Glomerular visceral epithelial cell (primary cell): ENCODE measurements at regions not wholly inside any gene's neighbourhood (a gene's known extent, or its start where the extent isn't known, plus 50 kb on each side); places are given as distances from the start of the nearest gene placed in this dataset.

Experiments used
- DNase-seq: peaks from one replicate; pipeline ENCODE4 v3.0.0-alpha.2; 2016; ENCODE audit errors: extremely low spot score

DNA sequence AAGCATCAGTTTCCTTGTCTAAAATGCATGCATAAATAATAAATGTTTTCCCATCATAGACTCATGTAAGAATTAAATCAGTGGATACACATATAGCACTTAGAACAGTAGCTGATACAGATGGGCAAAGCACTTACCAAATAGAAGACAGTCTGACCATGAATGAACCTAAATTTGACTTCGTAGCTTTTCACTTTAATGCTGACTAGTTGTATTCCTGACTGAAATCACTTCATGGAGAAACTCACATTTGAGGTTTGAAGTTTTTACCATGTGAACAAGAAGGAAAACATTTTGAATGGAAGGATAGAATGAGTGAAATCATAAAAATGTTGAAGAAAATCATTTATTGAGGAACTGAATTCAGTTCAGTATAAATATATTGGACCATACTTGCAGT is 68.8 kb upstream of the TMCO5A start:
- no peak for DNase-seq

GRCh38 chr15:37870711-37871110 is 63.7 kb upstream of the TMCO5A start:
- no peak for DNase-seq

- DNase-seq, result no peak
These were observed 61.8 kb upstream of the TMCO5A start for GRCh38 chr15:37872661-37873060.

- DNase-seq, result no peak
These were observed 61.1 kb upstream of the TMCO5A start for GRCh38 chr15:37873336-37873735.

GRCh38 chr15:37876900-37877299 is 57.5 kb upstream of the TMCO5A start:
- no peak for DNase-seq

DNA sequence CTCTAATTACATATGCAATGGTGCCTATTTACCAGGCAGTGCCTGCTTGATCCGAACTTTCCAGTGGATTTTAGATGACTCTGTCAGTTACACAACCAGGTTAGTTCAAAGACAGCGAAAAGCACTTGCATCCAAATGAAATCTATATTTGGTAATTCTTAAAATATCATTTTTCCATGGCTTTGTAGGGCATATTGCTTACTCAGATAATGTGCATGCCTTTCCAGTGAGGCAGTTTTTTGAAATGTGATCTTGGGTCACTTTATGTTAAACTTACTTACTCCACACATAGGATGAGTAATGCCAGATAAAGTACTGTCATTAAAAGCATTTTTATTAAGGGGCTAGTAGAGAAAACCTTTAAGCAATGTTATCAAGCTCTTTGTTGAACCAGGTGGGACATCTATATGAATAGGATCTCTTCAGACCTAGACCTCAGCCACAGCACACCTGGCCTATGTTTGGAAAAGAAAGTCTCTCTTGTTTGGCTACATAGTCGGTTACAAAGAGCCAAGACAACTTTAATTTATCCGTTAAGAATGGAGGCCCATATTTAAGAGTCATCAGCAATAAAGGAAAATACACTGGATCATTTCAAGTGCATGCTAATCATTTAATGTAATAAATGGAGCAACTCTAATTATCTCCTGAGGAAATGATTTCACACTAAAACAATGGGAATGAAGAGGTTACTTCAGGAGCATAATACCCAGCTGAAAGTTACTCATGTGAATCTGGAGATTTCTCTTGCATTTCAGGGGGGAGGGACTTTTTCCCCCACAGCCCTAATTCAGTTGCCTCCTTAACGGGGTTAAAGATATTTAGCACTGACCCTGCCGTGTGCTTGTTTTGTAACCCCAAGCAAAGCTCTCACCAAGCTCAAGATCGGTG is 56.3 kb upstream of the TMCO5A start:
- DNase-seq, result peak; percentile 72

DNA sequence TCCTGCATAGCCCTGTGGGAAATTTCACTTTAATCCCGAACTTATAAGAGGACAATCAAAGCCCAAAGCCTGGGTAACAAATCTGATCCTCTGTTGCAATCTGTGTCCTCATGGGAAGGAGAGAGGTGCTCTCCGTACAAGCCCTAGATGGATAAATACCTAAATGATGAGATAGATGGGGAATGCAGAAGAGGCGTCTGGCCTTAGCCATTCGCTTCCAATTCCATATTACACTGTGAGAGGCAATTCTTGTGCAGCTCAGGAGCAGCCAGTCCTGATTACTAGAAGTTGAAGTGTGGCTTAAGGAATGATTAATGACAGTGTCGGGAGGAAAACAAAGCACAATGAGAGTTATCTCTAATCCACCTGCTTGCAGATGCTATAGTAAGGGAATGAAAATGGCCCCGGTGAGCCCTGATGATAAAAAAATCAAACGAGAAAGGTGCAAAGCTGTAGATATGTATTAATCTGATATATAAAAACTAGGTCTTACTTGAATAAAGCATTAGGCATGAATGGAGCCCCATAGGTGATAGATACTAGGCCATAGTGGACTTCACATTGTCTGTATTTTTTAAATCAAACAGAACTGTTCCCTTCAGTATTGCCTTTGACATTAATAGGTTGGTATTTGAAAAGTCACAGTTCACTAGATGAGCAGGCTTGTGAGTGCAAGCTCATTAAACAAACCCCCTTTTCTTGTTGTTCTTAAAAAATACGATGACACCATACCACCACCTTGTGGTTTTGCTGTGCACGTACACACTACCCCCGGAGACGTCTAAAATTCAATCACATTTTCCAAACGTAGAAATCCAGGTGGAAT is 54.2 kb upstream of the TMCO5A start:
- peak; percentile 69 for DNase-seq

DNA sequence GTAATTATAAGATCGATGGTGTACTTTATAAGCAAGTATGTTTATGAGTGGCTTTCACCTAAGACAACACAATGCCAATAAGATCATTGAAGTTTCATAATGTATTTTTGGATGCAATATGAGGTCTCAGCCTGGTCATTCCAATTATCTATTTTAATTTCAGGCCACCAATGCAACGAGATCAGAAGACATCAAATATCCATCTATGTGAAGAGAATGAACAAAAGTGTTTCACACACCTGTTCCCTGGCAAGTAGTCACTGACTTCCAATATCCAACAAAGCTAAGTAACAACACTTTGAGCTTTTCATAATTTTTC is 53.6 kb upstream of the TMCO5A start:
- DNase-seq, result no peak

DNA sequence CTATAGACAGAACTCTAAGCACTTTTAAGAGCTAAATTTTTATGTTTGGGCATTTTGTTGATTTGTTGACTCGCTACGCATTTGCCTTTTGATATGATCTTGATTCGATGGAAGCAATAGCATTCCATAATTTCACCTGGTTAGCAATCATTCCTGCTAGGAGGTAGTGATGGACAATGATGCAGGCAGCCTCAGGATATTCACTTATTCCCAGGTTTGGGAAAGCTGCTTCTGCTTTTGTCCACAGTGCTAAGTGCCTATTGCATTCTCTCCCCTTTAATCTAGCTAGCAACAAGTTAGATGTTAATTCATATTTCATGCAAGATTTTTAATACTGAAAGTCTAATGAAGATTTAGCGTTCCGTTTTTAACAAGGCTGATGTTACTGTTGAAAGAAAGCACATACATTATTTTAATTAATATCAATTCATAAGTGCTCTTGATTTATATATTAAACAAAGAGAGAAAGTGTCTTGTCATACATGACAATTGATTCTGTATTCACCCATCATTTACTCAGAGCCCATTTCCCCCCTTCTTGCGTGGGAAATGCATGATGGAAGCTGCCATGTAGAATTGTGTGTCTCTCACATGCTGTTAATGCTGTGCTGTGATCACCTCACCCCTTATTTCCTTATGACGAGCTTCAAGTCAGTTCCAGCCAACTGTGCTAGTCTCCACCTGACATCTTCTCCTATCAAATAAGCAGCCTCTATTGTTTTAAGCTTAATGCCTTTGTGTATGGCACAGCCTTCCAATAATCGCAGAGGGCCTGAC is 53.0 kb upstream of the TMCO5A start:
- no peak for DNase-seq

DNA sequence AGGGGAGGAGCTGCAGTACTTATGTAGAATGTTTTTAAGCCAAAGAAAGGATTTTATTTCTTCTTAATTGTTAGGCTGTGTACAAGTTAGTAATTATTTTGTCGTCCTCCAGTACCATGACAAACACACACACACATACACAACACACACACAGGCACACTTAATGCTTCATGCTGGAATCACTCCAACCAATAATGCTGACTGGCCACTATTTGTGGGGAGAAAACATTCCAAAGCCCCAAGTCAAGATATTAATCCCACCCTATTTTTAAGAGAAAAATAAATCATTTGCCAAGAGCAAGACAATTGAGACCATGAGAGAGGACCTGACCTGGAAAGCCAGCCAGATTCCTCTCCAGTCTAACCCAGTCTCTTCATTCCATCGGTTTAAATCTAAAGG is 51.8 kb upstream of the TMCO5A start:
- DNase-seq, result no peak
